HepG2 (cell line): ENCODE measurements at regions not wholly inside any gene's neighbourhood (a gene's known extent, or its start where the extent isn't known, plus 50 kb on each side); places are given as distances from the start of the nearest gene placed in this dataset.
"Not testable (repeated sequence)": the region's sequence is repeated elsewhere in the genome, so short reads cannot be mapped to it uniquely, and the experiment has no call there.

Experiments
- ATAC-seq: fragments of 200-7000 bp; cut with Tn5 transposase; 3 replicates; pipeline ENCODE4 v1.9.1; 2020; ENCODE audit warnings: mild to moderate bottlenecking, moderate library complexity
- BruUV-seq: library from RNA; stranded (reverse); fragments of 400-500 nt; replicated peaks from 2 replicates; lab custom pipeline; 2021; lab: Mats Ljungman, UMichigan
- CTCF ChIA-PET: fragments of 300-600 bp; formaldehyde crosslinking; extraction: SDS; loops from one replicate; lab custom pipeline; 2021; ENCODE audit warnings: low total read pairs, inconsistent platforms, low intra/inter-chr PET ratio; lab: Yijun Ruan, JAX
- POLR2A ChIA-PET: fragments of 350-600 bp; sonication (Branson Sonifier 250); formaldehyde crosslinking; loops from one replicate; lab custom pipeline; 2020; ENCODE audit warnings: antibody characterized with exemption, inconsistent platforms; lab: Yijun Ruan, JAX
- DNase-seq: peaks from one replicate; pipeline ENCODE4 v3.0.0-alpha.2; 2015; ENCODE audit warnings: low spot score
- FAIRE-seq: peaks from 3 replicates; lab custom pipeline; 2011; peaks lifted over from hg19 to GRCh38; lab: Jason Lieb, UNC
- H2AFZ ChIP-seq: one replicate; pipeline ENCODE4 v1.6.1; 2011; ENCODE audit warnings: low read length, inconsistent platforms
- H3K27ac ChIP-seq: fragments of 300-600 bp; 3 replicates; pipeline ENCODE4 v1.8.0; 2011; ENCODE audit warnings: mixed run types, mild to moderate bottlenecking, mixed read lengths, low read length, inconsistent platforms; ENCODE audit not compliant: insufficient read depth; ENCODE audit errors: extremely low read length
- H3K27me3 ChIP-seq, 2 experiments: fragments of 200-600 bp in 1 of 2; 2 replicates in 1 of 2; 3 replicates in 1 of 2; pipeline versions ENCODE4 v1.6.0 to v1.8.0; 2011; ENCODE audit warnings: low read length in 2 of 2, mild to moderate bottlenecking in 2 of 2, moderate library complexity in 2 of 2, inconsistent platforms in 1 of 2; ENCODE audit not compliant: insufficient read depth in 2 of 2, control insufficient read depth in 1 of 2
- H3K36me3 ChIP-seq, 2 experiments: fragments of 200-600 bp in 1 of 2; replicated peaks in 1 of 2; 2 replicates in 1 of 2; 3 replicates in 1 of 2; pipeline versions ENCODE4 v1.5.1 to v1.8.0; 2011; ENCODE audit warnings: low read length in 2 of 2, inconsistent platforms in 1 of 2; ENCODE audit not compliant: insufficient read depth in 2 of 2, control insufficient read depth in 1 of 2
- H3K4me1 ChIP-seq: 2 replicates; pipeline ENCODE4 v1.5.1; 2012; ENCODE audit warnings: low read length, inconsistent platforms; ENCODE audit not compliant: insufficient read depth
- H3K4me2 ChIP-seq: 2 replicates; pipeline ENCODE4 v1.6.0; 2011; ENCODE audit warnings: low read depth, low read length, inconsistent platforms
- H3K4me3 ChIP-seq, 3 experiments: fragments of 200-600 bp in 1 of 3; sonication (generic), shearing (Covaris generic) in 1 of 3; replicated peaks in 1 of 3; 2 replicates each; pipeline ENCODE4 v1.5.1; 2011 to 2016; ENCODE audit warnings: low read length in 3 of 3, inconsistent platforms in 2 of 3, low read depth in 2 of 3, mild to moderate bottlenecking in 2 of 3, control low read depth in 1 of 3, mixed read lengths in 1 of 3; ENCODE audit not compliant: insufficient read depth in 1 of 3
- H3K79me2 ChIP-seq: one replicate; pipeline ENCODE4 v1.6.1; 2011; ENCODE audit warnings: low read length, inconsistent platforms; ENCODE audit not compliant: insufficient read depth
- H3K9ac ChIP-seq: 2 replicates; pipeline ENCODE4 v1.6.0; 2011; ENCODE audit warnings: mild to moderate bottlenecking, low read depth, low read length, inconsistent platforms; ENCODE audit not compliant: insufficient read depth
- H3K9me3 ChIP-seq: 2 replicates; pipeline ENCODE4 v1.5.1; 2012; ENCODE audit warnings: mild to moderate bottlenecking, low read length
- H4K20me1 ChIP-seq: 2 replicates; pipeline ENCODE4 v1.6.0; 2011; ENCODE audit warnings: inconsistent platforms, mild to moderate bottlenecking, low read length, moderate library complexity; ENCODE audit not compliant: insufficient read depth
- NR2C2 ChIP-seq: sonication (generic); formaldehyde crosslinking; IDR thresholded peaks from 2 replicates; pipeline ENCODE4 v1.4.0; 2020; ENCODE audit warnings: missing genetic modification reagents, mild to moderate bottlenecking, moderate library complexity, borderline replicate concordance
- NR2F2 ChIP-seq: IDR thresholded peaks from 2 replicates; pipeline ENCODE4 v1.6.1; 2012; ENCODE audit warnings: low read depth, inconsistent platforms, borderline replicate concordance
- RAD21 ChIP-seq: fragments of 450-650 bp; formaldehyde crosslinking; IDR thresholded peaks from 2 replicates; pipeline ENCODE4 v1.5.0; 2020; ENCODE audit warnings: mild to moderate bottlenecking
- SIN3A ChIP-seq: IDR thresholded peaks from 2 replicates; pipeline ENCODE4 v1.6.1; 2011; ENCODE audit warnings: low read depth, mild to moderate bottlenecking, control low read depth, low read length, borderline replicate concordance
- ZNF543 ChIP-seq: sonication (generic); formaldehyde crosslinking; IDR thresholded peaks from 2 replicates; pipeline ENCODE4 v1.4.0; 2020; ENCODE audit warnings: mild to moderate bottlenecking, missing genetic modification reagents
- ZNF563 ChIP-seq: sonication (generic); formaldehyde crosslinking; IDR thresholded peaks from 2 replicates; pipeline ENCODE4 v1.8.0; 2022; ENCODE audit warnings: mild to moderate bottlenecking, moderate library complexity, missing genetic modification reagents
- ZNF644 ChIP-seq: IDR thresholded peaks from 2 replicates; pipeline ENCODE4 v1.6.1; 2016; ENCODE audit warnings: low read depth
- WGBS: methylation state at CpG from one replicate; pipeline ENCODE4 v1.1.6; 2017; ENCODE audit warnings: low lambda C conversion rate; 5-methylcytosine and 5-hydroxymethylcytosine counted together
- in situ Hi-C: cut with HindIII; loops from 2 replicates; pipeline ENCODE4 v1.10.0; 2017; ENCODE audit warnings: low pct_unique_long_range_greater_than_20kb; ENCODE audit not compliant: extremely low pct_ligation_motif_present
- intact Hi-C: fragments of 100-400 bp; cut with micrococcal nuclease; formaldehyde crosslinking; loops from one replicate; pipeline ENCODE4 v1.10.0; 2022; ENCODE audit not compliant: unreplicated experiment

- no peak overlapping the region for H3K4me2 ChIP-seq
- intact Hi-C loops, result no loop called here
- H3K36me3 ChIP-seq, result no peaks in the 10 kb centered on the region
- no peak overlapping the region for H3K27ac ChIP-seq
- no peak overlapping the region for H2AFZ ChIP-seq
- 89% methylated on average over 2 of the region's 2 CpGs for whole genome bisulfite sequencing
- in situ Hi-C loops, result no loop called here
- ChIA-PET CTCF (no interaction called here), POLR2A (no interaction called here)
- H3K79me2 ChIP-seq, result no peaks in the 10 kb centered on the region
- no peak for FAIRE-seq
- no peak overlapping the region for H3K9ac ChIP-seq
- TF ChIP-seq ZNF543 (CRISPR knock-in tag) (no peak), NR2C2 (CRISPR knock-in tag) (no peak), NR2F2 (no peak), ZNF644 (no peak), ZNF563 (CRISPR knock-in tag) (no peak), RAD21 (CRISPR knock-in tag) (no peak), SIN3A (no peak)
- DNase-seq, result no peak
- H3K4me3 ChIP-seq, result no peak overlapping the region
- BruUV-seq, result no TSS peak
- no peak for ATAC-seq
- H4K20me1 ChIP-seq, result no peaks in the 10 kb centered on the region
- H3K27me3 ChIP-seq, result no peaks in the 10 kb centered on the region
- peaks cover 6% of the 10 kb centered on the region; the same call in 1 of the 2 replicates for H3K9me3 ChIP-seq
- no peaks in the 10 kb centered on the region for H3K4me1 ChIP-seq
Measured at GRCh38 chr5:116872486-116872885, 297.9 kb upstream of the SEMA6A start.

- peaks cover 40% of the 10 kb centered on the region for H3K4me1 ChIP-seq
- H3K36me3 ChIP-seq, FAIRE-seq, H3K4me3 ChIP-seq, H3K27me3 ChIP-seq, H4K20me1 ChIP-seq, POLR2A ChIA-PET, H3K9ac ChIP-seq, DNase-seq, H3K79me2 ChIP-seq, H3K9me3 ChIP-seq, H3K4me2 ChIP-seq, CTCF ChIA-PET, H3K27ac ChIP-seq, ATAC-seq, H2AFZ ChIP-seq, BruUV-seq: not testable (repeated sequence)
- intact Hi-C loops, result loop anchor here (10.0 kb wide), 2 partner anchors 103 to 213 kb away; no protein-coding TSS in a partner anchor
- in situ Hi-C loops, result loop anchor here (10.0 kb wide), 1 partner anchor 103 kb away; no protein-coding TSS in a partner anchor
- WGBS, result 98% methylated on average over 6 of the region's 6 CpGs
Measured at GRCh38 chr5:116867825-116868224, 293.2 kb upstream of the SEMA6A start.
